ENCODE measurements at regions not wholly inside any gene's neighbourhood (a gene's known extent, or its start where the extent isn't known, plus 50 kb on each side); places are given as distances from the start of the nearest gene placed in this dataset.
"Not testable (repeated sequence)": the region's sequence is repeated elsewhere in the genome, so short reads cannot be mapped to it uniquely, and the experiment has no call there.

- no peak for DNase-seq (ENCODE audit: low read depth)
Measured at GRCh38 chr2:42974169-42974720, 181.9 kb upstream of the HAAO start.

GRCh38 chr2:42973726-42974125, 181.3 kb upstream of the HAAO start:
- no peak for DNase-seq (ENCODE audit: low read depth)

- DNase-seq (ENCODE audit: low read depth): not testable (repeated sequence)
Measured at GRCh38 chr2:42972933-42973516, 180.6 kb upstream of the HAAO start.

DNA sequence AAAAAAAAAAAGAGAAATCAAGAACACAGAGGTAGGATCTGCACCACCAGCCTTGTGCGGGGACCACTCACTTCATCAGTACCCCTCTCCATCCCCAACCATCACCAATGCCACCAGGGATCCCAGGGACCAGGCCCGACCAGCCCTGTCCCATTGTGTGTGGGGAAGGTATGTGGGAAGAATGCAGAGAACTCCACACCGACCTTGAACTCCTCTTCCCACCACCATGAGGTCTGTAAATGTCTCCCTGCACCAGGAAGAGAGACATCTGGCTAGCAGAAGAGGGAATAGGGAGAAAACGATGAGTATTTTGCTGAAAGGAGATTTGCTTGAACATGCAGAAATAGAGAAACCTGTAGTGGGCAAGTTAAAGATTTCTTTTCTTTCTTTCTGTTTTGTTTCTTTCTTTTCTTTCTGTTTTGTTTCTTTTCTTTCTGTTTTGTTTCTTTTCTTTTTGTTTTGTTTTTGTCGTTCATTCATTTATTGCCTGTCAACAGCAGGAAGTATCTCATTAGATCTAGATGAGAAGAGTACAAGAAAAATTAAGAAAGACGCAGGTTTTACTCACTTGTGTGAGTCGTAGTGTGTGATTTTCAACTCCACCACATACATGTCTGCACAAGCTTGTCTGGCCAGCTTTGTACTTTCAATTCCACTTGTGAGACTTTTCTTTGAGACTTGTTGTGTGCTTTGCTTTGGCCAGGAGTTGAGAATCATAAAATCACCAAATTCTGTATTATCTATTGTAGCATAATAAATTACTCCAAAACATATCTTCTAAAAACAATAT, 179.8 kb upstream of the HAAO start:
- DNase-seq (ENCODE audit: low read depth): no peak

- no peak for DNase-seq (ENCODE audit: low read depth)
Measured at GRCh38 chr2:42971381-42971780, 179.0 kb upstream of the HAAO start.

GRCh38 chr2:42970151-42970550, 177.8 kb upstream of the HAAO start:
- no peak for DNase-seq (ENCODE audit: low read depth)

DNA sequence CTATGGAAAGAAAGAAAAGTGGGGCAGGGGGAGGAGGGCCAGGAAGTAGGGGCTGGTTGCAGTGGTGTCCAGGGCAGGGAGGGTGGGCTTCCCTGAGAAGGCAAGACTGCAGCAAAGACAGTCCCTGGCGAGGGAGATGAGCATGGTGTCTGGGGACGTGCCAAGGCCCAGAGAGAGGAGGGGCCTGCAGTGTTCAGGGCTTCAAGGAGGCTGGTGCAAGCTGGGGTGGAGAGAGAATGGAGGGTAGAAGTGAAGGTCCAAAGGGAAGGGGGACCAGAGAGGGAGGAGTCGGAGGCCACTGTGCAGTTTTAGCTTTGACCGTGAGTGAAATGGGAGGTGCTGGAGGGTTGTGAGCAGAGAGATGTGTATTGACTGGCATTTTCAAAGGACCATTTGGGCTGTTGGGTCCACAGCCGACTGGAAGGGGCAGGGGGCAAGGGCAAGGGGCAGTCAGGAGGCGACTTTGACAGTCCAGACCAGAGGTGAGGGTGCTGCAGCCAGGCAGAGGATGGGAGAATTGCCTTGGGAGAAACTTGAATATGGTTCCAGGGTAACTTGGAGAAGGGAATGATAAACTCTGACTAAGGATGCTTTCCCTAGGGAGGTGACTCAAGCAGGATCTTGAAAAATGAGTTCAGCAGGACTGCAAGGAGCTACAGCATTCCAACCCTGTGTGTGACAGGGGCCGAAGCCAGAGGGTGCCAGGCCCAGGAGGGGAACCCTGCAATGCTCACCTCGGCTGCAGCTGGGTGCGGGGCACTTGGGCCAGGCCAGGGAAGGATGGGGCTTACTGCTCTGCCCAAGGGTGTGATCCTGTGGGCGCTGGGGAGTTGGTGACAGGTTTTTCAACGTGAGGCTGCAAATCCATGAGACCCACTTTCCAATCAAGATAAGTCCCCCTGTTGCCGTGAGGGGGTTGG, 177.1 kb upstream of the HAAO start:
- DNase-seq (ENCODE audit: low read depth): no peak

- no peak for DNase-seq (ENCODE audit: low read depth)
Measured at GRCh38 chr2:42967959-42968674, 175.7 kb upstream of the HAAO start.

- no peak for DNase-seq (ENCODE audit: low read depth)
Measured at GRCh38 chr2:42965910-42966309, 173.5 kb upstream of the HAAO start.

DNA sequence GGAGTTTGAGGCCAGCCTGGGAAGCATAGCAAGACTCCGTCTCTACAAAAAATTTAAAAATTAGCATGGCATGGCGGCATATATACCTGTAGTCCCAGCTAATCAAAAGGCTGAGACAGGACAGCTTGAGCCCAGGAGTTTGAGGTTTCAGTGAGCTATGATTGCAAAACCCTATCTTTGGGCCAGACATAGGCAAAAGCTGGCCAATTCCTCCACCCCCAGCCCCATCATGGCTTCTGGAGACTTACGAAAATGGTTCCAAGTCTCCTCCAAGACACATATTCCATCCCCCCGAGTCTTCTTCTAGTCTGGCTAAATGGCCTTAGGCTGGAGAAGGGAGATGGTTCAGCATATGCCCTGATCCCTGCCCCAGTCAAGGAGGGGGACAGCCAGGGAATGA, 172.8 kb upstream of the HAAO start:
- DNase-seq (ENCODE audit: low read depth): no peak

DNA sequence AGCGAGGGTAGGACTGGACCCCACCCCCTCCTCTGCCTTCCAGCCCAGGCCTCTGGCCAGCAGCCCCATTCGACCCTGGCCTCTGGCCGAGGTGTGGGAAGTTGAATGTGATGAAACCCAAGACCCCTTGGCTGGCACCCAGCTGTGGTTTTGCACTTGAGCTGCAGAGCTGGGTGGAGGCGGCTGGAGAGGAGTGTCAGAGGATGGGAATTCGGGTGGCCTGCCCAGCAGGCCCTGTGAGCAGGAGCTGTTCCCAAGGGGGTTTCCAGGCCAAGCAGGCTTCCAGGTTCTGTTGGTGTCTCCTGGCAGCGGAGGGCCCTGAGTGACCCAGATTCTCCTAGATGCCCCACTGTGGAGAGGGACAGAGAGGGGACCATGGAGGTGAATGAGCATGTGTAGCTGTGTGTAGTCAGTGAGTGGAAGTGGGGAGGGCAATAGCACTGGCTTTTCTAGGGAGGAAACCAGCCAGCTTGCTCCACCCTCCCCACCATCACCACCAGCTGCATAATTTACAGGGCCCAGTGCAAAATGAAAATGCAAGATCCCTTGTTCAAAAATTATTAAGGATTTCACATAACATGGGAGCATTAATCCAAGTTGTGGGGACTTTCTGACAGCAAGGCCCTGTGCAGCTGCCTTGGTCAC, 172.2 kb upstream of the HAAO start:
- DNase-seq (ENCODE audit: low read depth): no peak

- no peak for DNase-seq (ENCODE audit: low read depth)
Measured at GRCh38 chr2:42963452-42964068, 171.2 kb upstream of the HAAO start.

DNA sequence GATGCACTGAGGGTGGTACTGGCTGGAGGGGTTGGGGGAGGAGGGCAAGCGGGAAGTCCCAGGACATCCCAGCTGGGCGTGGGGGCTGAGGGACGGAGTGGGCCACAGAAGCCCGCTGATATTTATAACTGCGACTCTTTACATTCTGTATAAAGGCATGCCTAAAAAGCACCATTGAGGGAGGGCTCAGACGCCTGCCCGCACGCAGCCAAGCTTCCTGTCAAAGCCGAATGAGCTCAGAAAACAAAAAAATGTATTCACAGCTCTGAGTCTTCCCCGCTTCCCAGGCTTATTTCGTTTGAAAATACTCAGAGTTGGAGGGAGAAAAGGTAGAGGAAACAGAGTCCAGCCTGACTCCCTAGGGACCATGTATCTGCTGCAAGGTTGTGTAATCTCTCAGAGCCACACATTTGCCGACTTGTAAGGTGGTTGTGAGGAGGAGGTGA, 170.1 kb upstream of the HAAO start:
- no peak for DNase-seq (ENCODE audit: low read depth)

- no peak for DNase-seq (ENCODE audit: low read depth)
Measured at GRCh38 chr2:42961961-42962360, 169.6 kb upstream of the HAAO start.

DNA sequence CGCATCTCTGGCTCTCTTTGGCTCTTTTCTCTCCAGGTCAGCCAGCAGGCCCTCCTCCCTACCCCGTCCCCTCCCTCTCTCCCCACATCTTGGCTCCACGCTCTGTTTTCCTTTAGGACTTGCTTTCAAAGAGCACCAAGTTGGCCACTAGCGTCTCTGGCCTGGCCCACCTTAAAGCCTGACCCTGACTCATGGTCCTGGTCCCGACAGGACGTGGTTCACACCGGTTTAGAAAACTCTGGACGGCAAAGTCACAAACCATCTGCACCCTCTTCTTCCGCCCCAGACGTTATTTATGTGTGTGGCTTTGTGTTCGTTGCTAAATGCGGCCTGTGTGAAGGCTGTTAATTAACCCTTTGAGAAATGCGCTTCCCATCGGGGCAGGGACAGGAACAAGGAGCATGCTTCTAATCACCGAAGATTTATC, 169.0 kb upstream of the HAAO start:
- DNase-seq (ENCODE audit: low read depth): no peak

GRCh38 chr2:42960842-42961180, 168.4 kb upstream of the HAAO start:
- no peak for DNase-seq (ENCODE audit: low read depth)

- DNase-seq (ENCODE audit: low read depth): no peak
Measured at GRCh38 chr2:42960002-42960841, 167.8 kb upstream of the HAAO start.

GRCh38 chr2:42959234-42960001, 167.0 kb upstream of the HAAO start:
- no peak for DNase-seq (ENCODE audit: low read depth)

DNA sequence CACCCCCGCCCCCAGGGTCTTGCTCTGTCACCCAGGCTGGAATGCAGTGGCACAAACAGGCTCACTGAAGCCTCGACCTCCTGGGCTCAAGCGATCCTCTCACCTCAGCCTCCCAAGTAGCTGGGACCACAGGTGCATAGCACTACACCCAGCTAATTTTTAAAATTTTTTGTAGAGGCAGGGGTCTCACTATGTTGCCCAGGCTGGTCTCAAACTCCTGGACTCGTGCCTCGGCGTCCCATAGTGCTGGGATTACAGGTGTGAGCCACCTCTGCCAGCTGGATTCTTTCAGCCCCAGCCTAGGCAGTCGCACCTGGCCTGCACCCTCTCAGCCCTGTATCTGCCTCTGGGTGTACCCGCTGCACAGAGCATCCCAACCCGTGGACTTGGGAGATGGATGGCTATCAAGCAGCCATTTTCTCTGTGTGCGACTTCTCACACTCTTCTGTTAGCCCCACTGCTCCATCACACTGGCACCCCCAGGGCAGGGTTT, 166.4 kb upstream of the HAAO start:
- DNase-seq (ENCODE audit: low read depth): no peak
